HG03521 (cell line): ENCODE measurements at regions not wholly inside any gene's neighbourhood (a gene's known extent, or its start where the extent isn't known, plus 50 kb on each side); places are given as distances from the start of the nearest gene placed in this dataset.
"Not testable (repeated sequence)": the region's sequence is repeated elsewhere in the genome, so short reads cannot be mapped to it uniquely, and the experiment has no call there.

Source experiments
- ATAC-seq: cut with Tn5 transposase; IDR thresholded peaks from one replicate; pipeline ENCODE4 v1.9.1; 2021; ENCODE audit warnings: mild to moderate bottlenecking, moderate library complexity; ENCODE audit not compliant: unreplicated experiment

DNA sequence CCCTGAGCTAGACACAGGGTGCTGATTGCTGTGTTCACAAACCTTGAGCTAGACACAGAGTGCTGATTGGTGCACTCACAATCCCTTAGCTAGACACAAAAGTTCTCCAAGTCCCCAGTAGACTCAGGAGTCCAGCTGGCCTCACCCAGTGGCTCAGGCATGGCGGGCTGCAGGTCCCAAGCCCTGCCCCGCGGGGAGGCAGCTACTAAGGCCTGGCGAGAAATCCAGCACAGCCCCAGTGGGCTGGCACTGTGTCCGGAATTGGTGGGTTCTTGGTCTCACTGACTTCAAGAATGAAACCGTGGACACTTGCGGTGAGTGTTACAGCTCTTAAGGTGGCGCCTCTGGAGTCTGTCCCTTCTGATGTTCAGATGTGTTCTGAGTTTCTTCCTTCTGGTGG is 741.2 kb downstream of the SOCS6 start:
- ATAC-seq: not testable (repeated sequence)

DNA sequence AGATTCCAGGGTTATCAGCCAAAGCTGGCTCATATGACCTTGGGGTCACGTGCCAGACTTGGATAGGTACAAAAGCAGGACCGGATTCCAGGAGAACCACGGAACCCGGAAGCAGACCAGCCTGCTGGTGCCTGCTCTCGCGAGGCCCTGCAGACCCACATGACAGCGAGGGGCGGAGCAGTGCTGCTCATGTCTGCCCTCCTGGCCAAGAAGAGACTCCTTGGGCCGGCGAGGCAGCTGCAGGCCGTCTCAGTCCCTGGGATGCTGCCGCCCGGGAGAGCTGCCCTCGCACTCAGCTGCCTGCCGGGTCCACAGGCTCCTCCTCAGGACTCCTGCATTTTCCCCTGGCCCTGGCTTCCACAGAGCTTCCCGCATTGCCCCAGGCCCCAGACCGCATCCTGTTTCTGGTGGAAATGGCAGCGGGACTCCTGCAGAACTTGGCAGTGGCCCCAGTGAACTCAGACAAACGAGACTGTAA is 739.5 kb downstream of the SOCS6 start:
- no peak for ATAC-seq

DNA sequence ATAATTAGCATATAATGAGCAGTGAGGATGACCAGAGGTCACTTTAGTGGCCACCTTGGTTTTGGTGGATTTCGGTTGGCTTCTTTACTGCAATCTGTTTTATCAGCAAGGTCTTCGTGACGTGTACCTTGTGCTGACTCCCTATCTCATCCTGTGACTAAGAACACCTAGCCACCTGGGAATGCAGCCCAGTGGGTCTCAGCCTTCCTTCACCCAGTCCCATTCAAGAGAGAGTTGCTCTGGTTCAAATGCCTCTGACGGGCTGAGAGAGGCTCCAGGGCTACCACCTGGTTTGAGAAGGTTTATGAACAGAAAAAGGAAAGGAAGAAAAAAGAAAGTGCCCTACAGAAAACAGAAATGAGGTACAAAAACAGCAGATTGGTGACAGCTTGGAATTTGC is 738.7 kb downstream of the SOCS6 start:
- ATAC-seq: no peak

DNA sequence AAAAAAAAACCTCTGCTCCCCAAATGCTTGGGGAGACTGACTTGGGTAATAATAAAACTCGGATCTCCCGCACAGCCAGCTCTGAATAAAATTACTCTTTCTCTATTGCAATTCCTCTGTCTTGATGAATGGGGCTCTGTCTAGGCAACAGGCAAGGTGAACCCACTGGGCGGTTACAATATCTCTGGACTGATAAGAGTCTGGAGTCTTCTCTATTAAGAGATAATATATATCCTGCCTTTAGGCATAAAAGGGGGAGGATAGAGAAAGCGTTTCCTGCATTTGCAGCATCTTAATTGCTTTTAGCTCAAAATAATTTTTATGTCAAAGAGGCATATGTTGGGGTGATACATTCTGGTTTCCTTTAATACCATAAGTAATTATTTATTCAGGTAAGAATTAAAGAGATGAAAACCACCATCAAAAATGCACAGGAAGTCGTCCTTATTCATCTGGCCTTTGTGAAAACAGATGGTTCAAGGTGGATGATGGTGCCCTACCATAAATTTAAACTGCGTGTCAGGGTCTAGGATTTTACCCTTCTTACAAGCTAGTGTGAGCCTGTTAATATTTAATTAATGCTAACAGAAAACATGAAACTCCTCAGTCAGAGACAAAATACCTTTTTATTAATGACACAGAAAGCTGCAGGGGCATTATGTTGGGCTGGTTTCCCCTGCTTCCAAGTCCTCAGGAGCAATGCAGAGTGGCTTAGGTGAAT is 736.8 kb downstream of the SOCS6 start:
- no peak for ATAC-seq

DNA sequence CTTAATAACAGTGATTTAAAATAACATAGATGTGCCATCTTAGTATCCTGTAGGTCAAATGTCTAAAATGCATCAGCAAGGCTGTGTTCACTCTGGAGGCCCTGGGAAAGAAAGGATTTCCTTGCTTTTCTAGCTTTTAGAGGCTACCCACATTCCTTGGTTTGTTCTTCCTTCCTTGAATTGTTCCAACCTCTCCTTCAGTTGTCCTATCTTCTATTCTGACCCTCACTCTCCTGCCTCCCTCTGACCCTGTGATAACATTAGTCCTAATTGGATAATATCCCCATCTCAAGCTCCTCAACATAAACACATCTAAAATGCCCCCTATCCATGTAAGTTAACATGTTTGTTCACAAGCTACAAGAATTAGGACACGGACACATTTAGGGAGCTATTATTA is 733.5 kb downstream of the SOCS6 start:
- no peak for ATAC-seq

DNA sequence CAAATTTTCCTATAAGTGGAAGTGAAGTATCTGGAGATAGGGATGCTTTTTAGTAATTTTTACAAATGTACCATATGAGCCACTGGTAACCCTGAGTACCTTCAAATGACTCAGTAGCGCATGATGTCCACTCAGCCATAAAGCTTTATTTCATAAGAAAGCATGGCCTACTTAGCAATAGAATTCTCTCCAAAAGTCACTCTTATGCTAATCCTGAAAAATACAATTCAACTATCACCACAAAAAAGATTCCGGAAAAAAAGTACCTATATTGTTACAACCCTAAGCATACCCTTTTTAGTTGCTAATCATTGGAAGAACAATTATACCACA is 732.2 kb downstream of the SOCS6 start:
- ATAC-seq: no peak

DNA sequence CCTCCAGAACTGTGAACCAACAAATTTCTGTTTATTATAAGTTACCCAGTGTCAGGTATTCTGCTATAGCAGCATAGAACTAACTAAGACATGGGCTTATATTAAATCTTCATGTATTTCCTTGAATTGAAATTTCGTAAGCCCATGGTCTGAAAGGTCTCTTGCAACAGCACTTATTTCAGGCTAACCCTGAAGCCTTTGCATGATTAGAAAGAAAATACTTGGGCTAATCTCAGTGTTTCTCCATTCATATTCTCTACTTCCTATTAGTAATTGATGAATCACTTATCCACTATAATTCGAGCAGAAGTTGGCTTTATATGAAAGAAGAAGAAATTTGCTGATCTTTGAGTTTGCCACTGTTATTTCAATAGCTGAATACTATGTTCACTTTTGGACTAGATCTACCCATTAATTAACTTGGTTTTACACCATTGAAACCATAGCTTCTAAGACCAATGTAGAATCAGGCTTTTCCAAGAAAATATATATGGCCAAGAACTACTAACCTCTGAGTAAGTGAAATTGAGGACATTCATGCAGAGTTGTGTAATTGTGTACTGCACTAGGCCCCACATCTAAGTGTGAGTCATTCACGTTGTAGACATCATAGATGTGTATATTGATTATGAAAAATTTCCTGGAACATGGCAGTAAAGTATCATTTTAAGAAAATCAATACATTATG is 731.6 kb downstream of the SOCS6 start:
- ATAC-seq: no peak

DNA sequence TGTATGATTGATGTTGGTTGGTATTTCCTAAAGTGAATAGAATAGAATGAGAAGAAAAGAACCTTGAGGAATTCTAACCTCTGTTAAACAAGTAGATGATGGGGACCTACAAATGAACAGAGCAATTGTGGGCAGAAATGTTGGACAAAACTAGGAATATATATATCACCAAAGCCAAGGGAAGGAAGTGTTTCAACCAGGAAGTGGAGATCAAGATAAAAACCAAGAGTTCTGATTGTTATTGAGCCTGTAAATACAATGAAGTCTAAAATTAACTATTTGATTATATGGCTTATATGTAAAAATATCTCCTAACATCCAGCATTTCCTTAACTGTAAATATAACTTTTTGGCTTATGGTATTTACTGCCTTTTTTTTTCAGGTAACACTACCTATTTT is 730.0 kb downstream of the SOCS6 start:
- ATAC-seq: no peak

DNA sequence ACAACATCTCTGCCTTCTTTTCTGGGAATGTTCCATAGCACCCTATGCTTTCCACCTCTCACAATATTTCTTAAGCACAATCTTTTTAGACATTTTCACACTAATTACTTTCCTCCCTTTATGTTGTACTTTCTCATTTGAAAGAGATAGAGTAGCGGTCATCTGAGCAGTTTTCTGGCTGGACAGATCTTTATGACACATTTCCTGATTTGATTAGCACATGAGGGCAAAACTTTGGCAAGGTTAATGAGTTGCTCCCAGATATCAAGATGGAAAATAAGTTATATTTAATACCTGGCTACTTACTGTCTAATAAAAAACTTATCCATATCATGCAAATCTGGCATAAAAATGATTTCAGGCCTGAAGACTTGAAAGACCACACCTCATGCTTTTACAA is 723.9 kb downstream of the SOCS6 start:
- no peak for ATAC-seq

DNA sequence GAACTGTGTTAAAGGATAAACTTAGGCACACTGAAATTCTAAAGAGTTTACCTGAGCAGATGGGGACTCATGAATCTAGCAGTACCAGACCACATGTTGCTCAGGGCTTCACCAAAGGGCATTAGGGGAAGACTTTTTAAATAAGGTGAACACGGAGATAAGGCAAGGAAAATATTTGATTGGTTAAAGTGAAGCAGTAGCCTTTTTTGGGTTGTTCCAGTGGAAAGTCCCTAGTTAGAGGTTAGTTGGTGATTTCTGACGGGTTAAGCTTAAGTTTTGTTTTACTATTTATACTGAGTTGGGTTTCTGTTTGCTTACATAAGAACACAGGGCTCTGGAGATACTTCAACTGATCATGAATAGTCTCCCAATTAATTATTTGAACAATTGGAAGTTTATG is 722.5 kb downstream of the SOCS6 start:
- no peak for ATAC-seq

DNA sequence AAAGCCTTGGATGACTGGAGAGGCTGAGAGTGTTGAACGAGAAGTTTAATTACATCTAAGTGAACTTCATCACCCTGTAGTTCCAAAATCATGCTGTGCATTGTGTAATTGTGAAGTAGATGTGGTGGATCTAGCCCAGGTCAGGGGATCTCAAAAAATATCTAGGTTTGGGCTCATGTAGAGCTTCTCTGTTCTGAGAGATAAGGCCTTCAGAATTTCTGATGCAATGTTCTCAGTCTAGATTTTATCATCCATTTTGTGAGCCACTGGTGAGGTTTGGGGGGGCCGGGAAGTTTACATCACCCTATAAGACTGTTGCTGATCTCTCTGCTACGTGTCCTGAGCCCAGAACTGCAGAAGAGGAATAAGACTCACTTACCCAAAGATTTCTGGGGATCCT is 719.4 kb downstream of the SOCS6 start:
- no peak for ATAC-seq

DNA sequence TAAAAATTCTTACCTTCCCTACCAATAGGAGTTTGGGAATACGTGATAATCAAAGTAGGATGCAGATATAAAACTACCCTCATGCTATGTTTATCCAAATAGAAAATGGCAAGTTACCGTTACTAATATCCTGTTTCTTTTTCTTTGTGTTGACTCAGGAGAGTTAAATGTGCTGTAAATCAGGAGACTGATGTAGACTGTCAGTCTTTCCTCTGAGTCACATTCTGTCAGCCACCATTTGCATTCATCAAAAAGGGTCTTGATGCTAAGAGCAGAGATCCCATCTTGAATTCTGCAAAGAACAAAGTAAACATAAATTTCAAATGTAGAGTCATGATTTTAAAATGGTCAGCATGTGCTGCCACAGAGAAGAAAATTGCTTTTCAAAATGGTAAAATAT is 712.8 kb downstream of the SOCS6 start:
- no peak for ATAC-seq

DNA sequence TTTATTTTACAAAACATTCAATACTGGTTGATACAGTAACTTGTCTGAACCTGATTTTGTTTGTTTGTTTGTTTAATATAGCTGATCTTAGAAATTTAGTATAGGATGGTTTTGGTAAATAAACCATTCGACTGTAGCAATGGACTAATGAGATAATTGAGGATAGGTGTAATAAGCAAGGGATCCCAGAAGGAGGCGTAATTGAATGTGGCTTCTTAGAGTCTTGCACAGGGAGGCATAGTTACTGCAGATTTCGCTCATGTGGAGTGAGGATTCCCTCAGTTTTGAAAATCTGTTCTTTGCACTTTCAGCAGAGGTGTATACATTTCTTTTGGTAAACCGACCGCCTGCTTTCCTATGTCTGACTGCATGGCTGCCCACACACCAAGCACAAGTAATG is 709.6 kb downstream of the SOCS6 start:
- ATAC-seq: no peak

DNA sequence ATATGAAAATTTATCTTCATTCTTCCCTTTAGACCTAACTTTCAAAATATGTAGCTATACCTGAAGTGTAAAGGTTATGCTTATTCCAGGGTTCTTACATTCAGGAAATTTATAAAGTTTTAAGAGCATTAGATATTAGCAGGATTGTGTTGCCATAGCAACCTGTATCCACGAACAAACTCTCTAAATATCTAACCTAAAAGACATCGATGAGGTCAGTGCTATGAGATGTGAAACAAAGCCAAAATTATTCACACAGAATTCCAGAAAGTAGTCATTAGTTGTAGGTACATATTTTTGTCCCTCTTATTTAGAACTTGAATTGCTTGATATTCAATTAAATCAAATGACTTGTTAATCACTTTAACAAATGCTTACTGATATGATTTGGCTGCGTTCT is 705.3 kb downstream of the SOCS6 start:
- ATAC-seq: no peak

DNA sequence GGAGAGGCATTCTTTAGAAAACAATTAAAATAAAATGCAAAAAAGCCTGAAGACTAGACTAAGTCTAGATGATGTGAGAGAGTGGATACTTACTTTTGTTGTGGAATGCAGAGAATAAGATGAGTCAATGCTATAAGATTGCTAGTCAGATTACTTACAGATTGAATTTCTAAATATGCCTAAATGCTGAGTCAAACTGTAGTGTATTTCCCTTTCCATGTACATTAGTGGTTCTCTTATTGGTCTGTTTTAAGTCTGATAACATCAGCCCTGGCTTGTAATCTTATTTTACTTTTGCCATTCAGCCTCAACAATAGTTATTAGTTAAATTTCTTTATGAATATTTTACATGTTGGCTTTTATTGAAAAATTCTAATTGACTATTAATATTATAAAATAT is 702.7 kb downstream of the SOCS6 start:
- no peak for ATAC-seq

DNA sequence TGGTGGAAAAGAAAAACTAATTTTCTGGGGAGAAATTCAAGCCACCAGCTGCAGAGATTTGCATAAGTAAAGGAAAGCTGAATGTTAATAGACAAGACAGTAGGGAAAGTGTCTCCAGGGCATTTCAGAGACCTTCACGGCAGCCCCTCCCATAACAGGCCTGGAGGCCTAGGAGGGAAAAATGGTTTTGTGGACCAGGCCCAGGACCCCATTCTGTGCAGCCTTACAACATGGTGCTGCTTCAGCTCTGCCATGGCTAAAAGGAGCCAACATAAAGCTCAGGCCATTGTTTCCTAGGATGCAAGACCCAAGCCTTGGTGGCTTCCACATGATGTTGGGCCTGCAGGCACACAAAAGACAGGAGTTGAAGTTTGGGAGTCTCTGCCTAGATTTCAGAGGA is 697.1 kb downstream of the SOCS6 start:
- ATAC-seq: no peak

DNA sequence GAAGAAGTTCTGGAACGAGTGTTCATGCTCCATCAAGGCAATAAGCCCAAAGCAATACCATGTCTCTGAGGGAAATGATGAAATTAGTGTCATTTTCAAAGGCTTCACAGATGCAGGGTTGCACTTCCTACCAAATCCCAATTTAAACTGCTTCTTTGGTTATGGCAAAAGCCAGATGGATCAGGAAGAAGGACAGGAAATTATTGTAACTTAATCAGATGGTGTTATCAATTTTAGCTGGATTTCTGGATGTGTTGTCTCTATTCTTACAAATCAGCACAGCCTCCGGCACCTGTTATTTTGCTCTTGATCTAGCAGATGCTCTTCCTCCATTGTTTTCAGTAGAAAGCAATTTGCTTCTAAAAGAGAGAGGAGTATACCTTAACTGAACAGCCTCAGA is 693.4 kb downstream of the SOCS6 start:
- ATAC-seq: no peak

DNA sequence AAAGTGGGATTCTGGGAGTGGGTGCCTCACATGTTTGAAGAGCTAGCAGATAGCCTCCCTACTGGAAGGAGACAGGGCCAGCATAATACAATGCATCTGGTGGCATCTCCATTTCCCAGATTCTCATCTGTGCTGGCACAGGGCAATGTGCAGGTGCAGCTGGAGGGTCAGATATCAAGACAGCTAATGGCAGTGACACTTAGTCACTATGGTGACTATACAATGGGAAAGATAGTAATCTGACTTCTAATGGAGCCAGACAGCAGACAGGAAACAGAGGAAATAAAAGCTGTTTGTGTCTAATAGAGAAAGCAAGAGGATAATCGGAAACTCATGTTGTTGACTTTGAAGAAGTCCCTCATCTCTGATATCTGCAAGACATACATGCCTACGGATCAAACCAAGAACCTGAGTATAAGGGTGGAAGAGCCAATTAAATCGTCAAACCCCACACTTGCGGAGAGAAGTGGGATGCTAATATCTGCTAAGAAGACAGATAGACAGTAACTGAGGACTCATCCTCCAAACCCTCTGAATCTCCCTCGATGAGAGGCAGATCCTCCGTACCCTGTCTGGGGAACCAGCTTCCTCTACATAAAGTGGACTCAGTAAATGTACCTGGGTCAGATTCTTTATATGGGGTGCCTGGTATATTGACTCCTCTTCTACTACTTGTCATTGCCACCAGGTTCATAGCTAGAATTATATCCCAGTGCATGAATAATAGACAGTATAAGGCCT is 692.7 kb downstream of the SOCS6 start:
- no peak for ATAC-seq

DNA sequence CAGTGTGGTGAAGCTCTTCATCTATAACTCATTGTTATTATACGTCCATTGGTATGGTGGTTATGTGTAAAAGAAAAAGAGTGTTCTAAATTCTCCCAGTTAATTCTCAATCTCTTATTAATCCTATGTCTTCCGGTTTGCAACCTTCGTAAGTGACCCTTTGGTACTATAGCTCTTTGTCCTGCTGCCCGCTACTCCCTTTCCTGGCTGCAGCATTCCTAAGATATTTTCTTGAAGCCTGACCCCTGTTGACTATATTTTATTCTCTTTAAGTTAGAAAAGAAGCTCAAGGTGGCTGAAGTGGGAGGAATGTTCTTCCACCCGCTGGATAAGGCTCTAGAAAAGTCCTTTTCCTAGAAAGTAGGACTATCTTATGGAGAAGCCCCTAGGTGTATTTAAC is 684.8 kb downstream of the SOCS6 start:
- no peak for ATAC-seq

DNA sequence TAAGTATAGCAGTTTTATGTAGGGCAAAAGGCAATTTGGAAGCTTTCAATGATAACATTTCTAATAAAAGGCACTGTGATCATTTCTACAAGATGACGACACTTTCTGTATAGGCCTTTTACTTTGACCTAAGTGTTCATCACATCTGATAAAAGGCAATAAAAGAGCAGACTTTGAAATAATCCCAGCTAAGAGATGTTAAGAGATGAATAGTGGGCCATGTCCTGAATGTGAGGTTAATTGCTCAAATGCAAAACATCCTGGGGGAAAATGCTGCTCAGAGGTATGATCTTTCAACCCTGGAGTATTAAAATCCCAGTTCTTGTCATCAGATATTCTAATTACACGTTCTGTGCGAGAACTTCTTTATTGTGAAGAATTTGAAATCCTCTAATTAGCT is 677.6 kb downstream of the SOCS6 start:
- ATAC-seq: no peak

DNA sequence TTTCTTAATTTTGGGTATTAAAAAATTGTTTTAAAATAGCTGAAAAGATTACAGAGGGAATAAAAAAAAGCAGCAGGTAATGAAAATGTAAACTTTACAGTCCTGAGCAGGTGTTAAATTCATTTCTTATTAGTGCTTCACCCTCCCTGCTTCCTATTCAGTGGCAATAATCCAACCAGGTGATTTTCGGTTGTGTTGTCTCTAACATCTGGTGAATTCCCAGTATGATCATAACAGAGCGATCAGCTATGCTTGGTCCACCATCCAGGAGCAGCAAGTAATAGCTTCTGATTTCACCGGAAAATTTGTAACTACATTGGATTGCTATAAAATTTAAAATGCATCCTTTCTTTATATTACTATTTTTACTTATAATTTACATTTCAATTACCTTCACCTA is 673.1 kb downstream of the SOCS6 start:
- no peak for ATAC-seq

DNA sequence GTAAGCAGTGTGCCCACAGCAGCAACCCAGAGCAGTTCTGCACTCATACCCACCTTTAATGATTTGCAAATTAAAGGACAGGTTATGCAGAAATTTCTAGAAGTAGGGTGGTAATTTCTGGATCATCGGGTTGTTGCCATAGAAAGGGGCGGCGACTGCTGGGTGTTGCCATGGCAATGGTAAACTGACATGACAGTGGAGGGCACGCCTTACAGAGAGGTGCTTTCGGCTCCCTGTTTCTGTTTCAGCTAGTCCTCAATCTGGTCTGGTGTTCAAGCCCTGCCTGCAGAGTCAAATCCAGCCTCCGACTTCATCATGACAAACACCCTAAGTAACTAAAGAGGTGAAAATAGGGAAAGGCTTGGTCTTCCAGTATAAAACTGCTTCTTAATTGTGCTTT is 667.7 kb downstream of the SOCS6 start:
- no peak for ATAC-seq
